Endothelial cell of umbilical vein (primary cell): ENCODE measurements at regions not wholly inside any gene's neighbourhood (a gene's known extent, or its start where the extent isn't known, plus 50 kb on each side); places are given as distances from the start of the nearest gene placed in this dataset.

Experiments
- BruUV-seq: library from RNA; stranded (reverse); fragments of 400-500 nt; replicated peaks from 2 replicates; lab custom pipeline; 2021; lab: Mats Ljungman, UMichigan
- CTCF ChIA-PET: fragments of 300-600, 350-600 bp; sonication (Branson Sonifier 250); formaldehyde crosslinking; loops from one replicate; lab custom pipeline; 2021; ENCODE audit warnings: antibody characterized with exemption, inconsistent platforms; lab: Charles Lee
- POLR2A ChIA-PET: fragments of 300-600, 350-600 bp; sonication (Branson Sonifier 250); formaldehyde crosslinking; loops from one replicate; lab custom pipeline; 2021; ENCODE audit warnings: antibody characterized with exemption, inconsistent platforms; lab: Charles Lee
- DNase-seq: peaks from one replicate; pipeline ENCODE4 v3.0.0-alpha.2; 2011; ENCODE audit warnings: low read depth, low spot score
- FAIRE-seq: peaks from 2 replicates; lab custom pipeline; 2011; peaks lifted over from hg19 to GRCh38; lab: Jason Lieb, UNC
- H2AFZ ChIP-seq: 2 replicates; pipeline ENCODE4 v1.6.0; 2012; ENCODE audit warnings: low read depth, low read length, control low read depth, inconsistent platforms
- H3K27ac ChIP-seq: 2 replicates; pipeline ENCODE4 v1.5.1; 2011; ENCODE audit warnings: low read depth, mild to moderate bottlenecking, control low read depth, low read length, moderate library complexity; ENCODE audit not compliant: insufficient read depth
- H3K27me3 ChIP-seq, 2 experiments: 2 replicates each; pipeline versions ENCODE4 v1.6.0 to v1.6.1; 2011; ENCODE audit warnings: low read length in 2 of 2, mixed read lengths in 1 of 2; ENCODE audit not compliant: control insufficient read depth in 2 of 2, insufficient read depth in 2 of 2
- H3K36me3 ChIP-seq, 2 experiments: 2 replicates in 1 of 2; 3 replicates in 1 of 2; pipeline ENCODE4 v1.5.1; 2011; ENCODE audit warnings: low read length in 2 of 2, mild to moderate bottlenecking in 1 of 2, moderate library complexity in 1 of 2; ENCODE audit not compliant: control insufficient read depth in 2 of 2, insufficient read depth in 2 of 2; ENCODE audit errors: extremely low read depth in 1 of 2
- H3K4me1 ChIP-seq: 3 replicates; pipeline ENCODE4 v1.5.1; 2011; ENCODE audit warnings: mild to moderate bottlenecking, low read length; ENCODE audit not compliant: control insufficient read depth, insufficient read depth; ENCODE audit errors: extremely low read depth
- H3K4me2 ChIP-seq: 2 replicates; pipeline ENCODE4 v1.6.1; 2011; ENCODE audit warnings: low read length, control low read depth, mixed read lengths; ENCODE audit not compliant: insufficient read depth
- H3K4me3 ChIP-seq, 3 experiments: fragments of 200-600 bp in 1 of 3; sonication (generic), shearing (Covaris generic) in 1 of 3; replicated peaks in 1 of 3; 2 replicates each; pipeline ENCODE4 v1.5.1; 2011 to 2016; ENCODE audit warnings: control low read depth in 3 of 3, low read length in 3 of 3, mild to moderate bottlenecking in 2 of 3, inconsistent platforms in 1 of 3, low read depth in 1 of 3, moderate library complexity in 1 of 3; ENCODE audit not compliant: insufficient read depth in 1 of 3
- H3K79me2 ChIP-seq: 2 replicates; pipeline ENCODE4 v1.6.0; 2012; ENCODE audit warnings: low read length, inconsistent platforms; ENCODE audit not compliant: control insufficient read depth, insufficient read depth
- H3K9ac ChIP-seq: replicated peaks from 2 replicates; pipeline ENCODE3; 2011; ENCODE audit warnings: low read length, control low read depth; ENCODE audit not compliant: insufficient read depth; ENCODE audit errors: extremely low read depth
- H3K9me1 ChIP-seq: replicated peaks from 3 replicates; pipeline ENCODE4 v1.6.0; 2011; ENCODE audit warnings: mild to moderate bottlenecking, low read length; ENCODE audit not compliant: control insufficient read depth, insufficient read depth; ENCODE audit errors: extremely low read depth
- H3K9me3 ChIP-seq: replicated peaks from 2 replicates; pipeline ENCODE4 v1.5.1; 2012; ENCODE audit warnings: low read length, inconsistent platforms; ENCODE audit not compliant: control insufficient read depth, insufficient read depth
- H4K20me1 ChIP-seq: replicated peaks from 2 replicates; pipeline ENCODE3; 2011; ENCODE audit warnings: mild to moderate bottlenecking, low read length; ENCODE audit not compliant: control insufficient read depth, insufficient read depth; ENCODE audit errors: extremely low read depth
- CTCF ChIP-seq, 2 donors: IDR thresholded peaks; 1 replicate in 1 of 2; 2 replicates in 1 of 2; pipeline ENCODE4 v1.5.1; 2011; ENCODE audit warnings: low read length in 2 of 2, mild to moderate bottlenecking in 2 of 2, moderate library complexity in 2 of 2, control low read depth in 1 of 2, inconsistent platforms in 1 of 2, low read depth in 1 of 2; ENCODE audit not compliant: insufficient read depth in 1 of 2; ENCODE audit errors: extremely low read depth in 1 of 2
- EZH2 ChIP-seq: IDR thresholded peaks from 2 replicates; pipeline ENCODE4 v1.6.1; 2012; ENCODE audit warnings: borderline replicate concordance, low read depth, mild to moderate bottlenecking, moderate library complexity, low read length, inconsistent platforms; ENCODE audit not compliant: severe bottlenecking
- FOS ChIP-seq: IDR thresholded peaks from 2 replicates; pipeline ENCODE4 v1.6.1; 2011; ENCODE audit warnings: mild to moderate bottlenecking, low read length, moderate library complexity, borderline replicate concordance; ENCODE audit not compliant: insufficient read depth
- GATA2 ChIP-seq: IDR thresholded peaks from 2 replicates; pipeline ENCODE4 v1.7.0; 2011; ENCODE audit warnings: low read depth, mild to moderate bottlenecking, moderate library complexity, mixed read lengths, low read length; ENCODE audit not compliant: insufficient read length, insufficient read depth
- JUN ChIP-seq: IDR thresholded peaks from 2 replicates; pipeline ENCODE4 v1.6.1; 2011; ENCODE audit warnings: borderline replicate concordance, low read depth; ENCODE audit not compliant: insufficient read length, insufficient read depth
- MYC ChIP-seq: IDR thresholded peaks from one replicate; pipeline ENCODE4 v1.6.1; 2011; ENCODE audit warnings: mild to moderate bottlenecking, low read depth, low read length
- POLR2A ChIP-seq: IDR thresholded peaks from 2 replicates; pipeline ENCODE4 v1.6.1; 2012; ENCODE audit warnings: low read depth, mild to moderate bottlenecking, control low read depth, low read length
- POLR2AphosphoS5 ChIP-seq: IDR thresholded peaks from 2 replicates; pipeline ENCODE4 v1.6.1; 2012; ENCODE audit warnings: low read depth, mild to moderate bottlenecking, control low read depth, low read length, moderate library complexity; ENCODE audit not compliant: insufficient read depth
- dilution Hi-C: fragments of 300-500 bp; cut with MboI; formaldehyde crosslinking; loops from one replicate; pipeline ENCODE4 v1.15.0; 2019; ENCODE audit warnings: low sequenced_read_pairs; ENCODE audit not compliant: extremely low pct_ligation_motif_present
- intact Hi-C: fragments of 100-400 bp; cut with micrococcal nuclease; formaldehyde crosslinking; loops from one replicate; pipeline ENCODE4 v1.10.0; 2022
- TF ChIP-seq, protein P1 (sequence below): IDR thresholded peaks from 2 replicates; pipeline ENCODE4 v1.6.1; 2011; ENCODE audit not compliant: insufficient read depth, insufficient read length

- no peak overlapping the region for H2AFZ ChIP-seq
- intact Hi-C loops (no loop called here), dilution Hi-C loops (no loop called here)
- no peak overlapping the region for H3K27ac ChIP-seq
- H3K4me3 ChIP-seq = no peak overlapping the region
- H3K27me3 ChIP-seq = no peaks in the 10 kb centered on the region
- H3K9ac ChIP-seq = no peak overlapping the region
- H3K4me1 ChIP-seq = peaks cover 18% of the 10 kb centered on the region
- CTCF ChIA-PET = interaction anchor here (1.1 kb wide), 1 partner anchor 46 kb away, joined by 3 read pairs; no protein-coding TSS in a partner anchor
- POLR2A ChIA-PET = no interaction called here
- no peaks in the 10 kb centered on the region for H3K9me1 ChIP-seq
- DNase-seq (no peak), FAIRE-seq (no peak)
- TF ChIP-seq CTCF (IDR thresholded peaks at IDR 0.05; ENCODE audit: extremely low read depth in 1 of 2, insufficient read depth in 1 of 2, low read depth in 1 of 2, low read length in 2 of 2) (no peak), POLR2AphosphoS5 (no peak), MYC (no peak), FOS (no peak), POLR2A (no peak), JUN (no peak), GATA2 (no peak), EZH2 (no peak)
- TF ChIP-seq, protein P1, sequence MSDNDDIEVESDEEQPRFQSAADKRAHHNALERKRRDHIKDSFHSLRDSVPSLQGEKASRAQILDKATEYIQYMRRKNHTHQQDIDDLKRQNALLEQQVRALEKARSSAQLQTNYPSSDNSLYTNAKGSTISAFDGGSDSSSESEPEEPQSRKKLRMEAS = no peak
- H3K79me2 ChIP-seq = peaks cover 12% of the 10 kb centered on the region
- no TSS peak for BruUV-seq
- no peaks in the 10 kb centered on the region for H3K36me3 ChIP-seq
- no peaks in the 10 kb centered on the region for H4K20me1 ChIP-seq
- H3K4me2 ChIP-seq = no peak overlapping the region
- H3K9me3 ChIP-seq = no peaks in the 10 kb centered on the region
Observed at GRCh38 chr17:77381185-77381700, 240.5 kb downstream of the SEC14L1 start.
